ENCODE measurements at regions not wholly inside any gene's neighbourhood (a gene's known extent, or its start where the extent isn't known, plus 50 kb on each side); places are given as distances from the start of the nearest gene placed in this dataset.

GRCh38 chr4:19523964-19524363 is 727.7 kb upstream of the SLIT2 start:
- no peaks in the 10 kb centered on the region for H3K4me1 Mint-ChIP-seq
- no peak overlapping the region for H3K27ac Mint-ChIP-seq
- ATAC-seq (replicated peaks) = no peak
- no peak overlapping the region for H3K4me3 Mint-ChIP-seq
- DNase-seq = no peak
- no peaks in the 10 kb centered on the region for H3K27me3 Mint-ChIP-seq
- H3K36me3 Mint-ChIP-seq = no peaks in the 10 kb centered on the region
- H3K9me3 Mint-ChIP-seq = peaks cover 2 to 8% of the 10 kb centered on the region in 2 donors

DNA sequence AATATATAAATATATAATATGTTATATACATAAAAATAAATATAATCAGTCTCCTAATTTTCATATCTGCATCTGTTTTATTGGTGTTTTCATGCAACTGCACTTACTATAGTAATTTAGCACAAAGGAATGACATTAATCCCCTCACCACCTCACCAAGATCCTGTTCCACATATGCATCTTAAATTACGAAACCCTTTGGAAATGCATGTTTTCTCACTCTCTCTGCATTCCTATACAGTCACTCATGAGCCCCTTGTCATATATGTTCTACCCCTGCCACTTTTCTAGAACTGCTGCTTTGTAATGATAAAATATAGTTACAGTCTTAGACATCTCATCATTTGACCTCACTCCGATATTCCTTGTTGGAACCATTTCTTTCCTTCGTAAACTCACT is 728.7 kb upstream of the SLIT2 start:
- Mint-ChIP-seq H3K4me1 (no peaks in the 10 kb centered on the region), H3K27ac (no peak overlapping the region), H3K9me3 (peaks cover 0 to 2% of the 10 kb centered on the region in 2 donors), H3K27me3 (no peaks in the 10 kb centered on the region), H3K4me3 (no peak overlapping the region), H3K36me3 (no peaks in the 10 kb centered on the region)
- ATAC-seq (replicated peaks) = no peak
- DNase-seq = no peak

GRCh38 chr4:19520939-19521520 is 730.7 kb upstream of the SLIT2 start:
- Mint-ChIP-seq H3K36me3 (no peaks in the 10 kb centered on the region), H3K27ac (no peak overlapping the region), H3K4me1 (no peaks in the 10 kb centered on the region), H3K27me3 (no peaks in the 10 kb centered on the region), H3K4me3 (no peak overlapping the region), H3K9me3 (peaks cover 0 to 2% of the 10 kb centered on the region in 2 donors)
- ATAC-seq (replicated peaks) = no peak
- no peak for DNase-seq

DNA sequence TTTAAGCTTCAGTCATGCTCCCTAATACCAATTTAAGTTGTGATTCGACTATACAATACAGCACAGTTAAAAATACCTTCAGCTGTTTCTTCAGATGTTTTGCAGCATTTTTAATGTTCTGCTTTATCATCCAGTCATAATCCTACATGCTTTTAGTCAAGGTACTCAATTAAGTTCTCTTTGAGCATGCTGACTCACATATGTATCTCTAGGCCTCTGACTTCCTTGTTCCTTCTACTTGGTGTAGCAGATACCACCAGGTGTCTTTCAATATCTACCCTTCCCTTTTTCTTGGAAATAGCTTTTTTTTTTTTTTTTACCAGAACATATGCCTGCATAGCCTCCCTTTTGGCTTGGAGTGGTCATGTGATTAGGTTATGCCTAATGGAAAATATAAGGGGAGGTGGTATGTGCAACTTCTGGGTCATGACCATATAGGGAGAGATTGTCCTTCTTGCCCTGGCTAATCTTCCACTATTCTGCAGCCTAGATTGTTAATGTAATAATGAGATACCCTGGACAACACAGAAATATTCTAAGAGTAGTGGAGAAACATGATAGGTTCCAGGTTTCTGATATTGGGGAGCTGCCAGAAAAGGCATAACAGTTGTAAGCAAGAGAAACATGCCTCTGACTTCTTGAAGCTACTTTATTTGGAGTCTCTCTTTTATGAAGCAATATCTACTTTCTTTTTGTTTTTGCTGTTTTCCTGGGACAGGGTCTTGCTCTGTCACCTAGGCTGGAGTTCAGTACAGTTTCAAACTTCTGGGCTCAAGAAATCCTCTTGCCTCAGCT is 737.2 kb upstream of the SLIT2 start:
- H3K4me3 Mint-ChIP-seq = peak overlapping the region in 1 of 2 donors; percentile 25
- H3K36me3 Mint-ChIP-seq = no peaks in the 10 kb centered on the region
- H3K27ac Mint-ChIP-seq = no peak overlapping the region
- no peak for ATAC-seq (replicated peaks)
- H3K27me3 Mint-ChIP-seq = no peaks in the 10 kb centered on the region
- H3K9me3 Mint-ChIP-seq = peaks cover 0 to 4% of the 10 kb centered on the region in 2 donors
- H3K4me1 Mint-ChIP-seq = no peaks in the 10 kb centered on the region
- no peak for DNase-seq

DNA sequence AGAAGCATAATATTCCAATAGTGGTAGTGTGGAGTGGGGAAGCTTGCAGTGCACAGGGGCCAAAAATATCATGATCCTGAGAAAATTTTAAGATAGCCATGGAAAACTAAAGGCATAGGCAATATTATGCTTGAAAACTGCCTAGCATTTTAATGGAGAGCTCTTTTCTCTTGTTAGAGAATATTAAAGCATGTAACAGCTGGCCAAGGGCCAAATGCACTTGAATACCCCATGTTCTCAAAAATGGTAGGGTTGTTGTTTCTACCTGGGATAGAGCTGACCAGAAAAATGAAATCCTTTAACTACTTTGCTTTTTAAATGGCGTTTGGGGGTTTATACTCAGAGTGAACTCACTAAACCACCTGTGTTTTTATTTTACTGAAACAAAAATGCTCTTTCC is 739.6 kb upstream of the SLIT2 start:
- Mint-ChIP-seq H3K27ac (no peak overlapping the region), H3K9me3 (peaks cover 0 to 4% of the 10 kb centered on the region in 2 donors), H3K36me3 (no peaks in the 10 kb centered on the region), H3K4me3 (no peak overlapping the region), H3K4me1 (no peaks in the 10 kb centered on the region), H3K27me3 (no peaks in the 10 kb centered on the region)
- ATAC-seq (replicated peaks) (no peak), DNase-seq (no peak)

DNA sequence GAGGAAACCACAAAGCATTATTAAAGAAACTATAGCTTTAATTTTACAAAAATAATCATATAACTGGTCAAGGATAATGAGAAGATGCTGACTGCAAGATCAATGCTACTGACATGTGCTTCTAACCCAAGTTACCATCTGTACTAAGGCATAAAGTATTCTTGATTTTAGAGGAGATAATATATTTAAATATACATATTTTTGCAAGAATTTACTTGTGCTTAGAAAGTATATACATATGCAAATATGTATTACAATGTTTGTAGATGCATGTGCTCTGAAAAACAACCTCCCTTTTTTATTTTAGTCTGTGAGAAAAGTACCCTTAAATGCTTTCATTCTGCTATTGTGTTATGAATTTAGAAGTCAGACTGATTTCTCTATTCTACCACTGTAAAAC is 740.7 kb upstream of the SLIT2 start:
- no peaks in the 10 kb centered on the region for H3K27me3 Mint-ChIP-seq
- H3K4me1 Mint-ChIP-seq = no peaks in the 10 kb centered on the region
- no peaks in the 10 kb centered on the region for H3K36me3 Mint-ChIP-seq
- DNase-seq = no peak
- no peak overlapping the region for H3K4me3 Mint-ChIP-seq
- ATAC-seq (replicated peaks) = no peak
- H3K9me3 Mint-ChIP-seq = peaks cover 0 to 4% of the 10 kb centered on the region in 2 donors
- no peak overlapping the region for H3K27ac Mint-ChIP-seq

- H3K36me3 Mint-ChIP-seq = no peaks in the 10 kb centered on the region
- no peak overlapping the region for H3K27ac Mint-ChIP-seq
- H3K4me1 Mint-ChIP-seq = no peaks in the 10 kb centered on the region
- ATAC-seq (replicated peaks) = no peak
- H3K9me3 Mint-ChIP-seq = peaks cover 0 to 2% of the 10 kb centered on the region in 2 donors
- H3K4me3 Mint-ChIP-seq = no peak overlapping the region
- DNase-seq = no peak
- H3K27me3 Mint-ChIP-seq = no peaks in the 10 kb centered on the region
Measured at GRCh38 chr4:19508442-19508841, 743.3 kb upstream of the SLIT2 start.

GRCh38 chr4:19497705-19498104 is 754.0 kb upstream of the SLIT2 start:
- Mint-ChIP-seq H3K9me3 (peaks cover 0 to 4% of the 10 kb centered on the region in 2 donors), H3K27ac (no peak overlapping the region), H3K4me3 (no peak overlapping the region), H3K4me1 (no peaks in the 10 kb centered on the region), H3K36me3 (no peaks in the 10 kb centered on the region), H3K27me3 (no peaks in the 10 kb centered on the region)
- no peak for ATAC-seq (replicated peaks)
- no peak for DNase-seq

DNA sequence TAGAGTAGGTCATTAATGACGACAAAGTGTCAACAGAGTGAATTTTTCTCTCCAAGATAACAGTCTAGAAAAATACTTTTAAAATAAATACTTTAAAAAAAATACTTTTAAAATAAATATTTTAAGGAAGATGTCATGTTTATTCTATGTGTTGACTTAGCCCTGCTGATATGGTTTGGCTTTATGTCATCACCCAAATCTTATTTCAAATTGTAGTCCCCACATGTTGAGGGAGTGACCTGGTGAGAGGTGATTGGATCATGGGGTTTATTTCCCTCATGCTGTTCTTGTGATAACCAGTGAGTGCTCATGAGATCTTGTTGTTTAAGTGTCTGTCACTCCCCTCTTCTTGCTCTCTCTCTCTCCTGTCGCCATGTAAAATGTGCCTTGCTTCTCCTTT is 754.9 kb upstream of the SLIT2 start:
- DNase-seq (no peak), ATAC-seq (replicated peaks) (no peak)
- peaks cover 0 to 4% of the 10 kb centered on the region in 2 donors for H3K9me3 Mint-ChIP-seq
- no peak overlapping the region for H3K4me3 Mint-ChIP-seq
- no peaks in the 10 kb centered on the region for H3K4me1 Mint-ChIP-seq
- no peaks in the 10 kb centered on the region for H3K36me3 Mint-ChIP-seq
- H3K27ac Mint-ChIP-seq = no peak overlapping the region
- H3K27me3 Mint-ChIP-seq = no peaks in the 10 kb centered on the region

GRCh38 chr4:19494961-19495360 is 756.7 kb upstream of the SLIT2 start:
- Mint-ChIP-seq H3K9me3 (peaks cover 0 to 4% of the 10 kb centered on the region in 2 donors), H3K36me3 (no peaks in the 10 kb centered on the region), H3K4me1 (no peaks in the 10 kb centered on the region), H3K27ac (no peak overlapping the region), H3K4me3 (no peak overlapping the region), H3K27me3 (no peaks in the 10 kb centered on the region)
- DNase-seq (no peak), ATAC-seq (replicated peaks) (no peak)

- no peak overlapping the region for H3K27ac Mint-ChIP-seq
- H3K36me3 Mint-ChIP-seq = no peaks in the 10 kb centered on the region
- H3K4me1 Mint-ChIP-seq = no peaks in the 10 kb centered on the region
- H3K4me3 Mint-ChIP-seq = no peak overlapping the region
- ATAC-seq (replicated peaks) (no peak), DNase-seq (no peak)
- H3K27me3 Mint-ChIP-seq = no peaks in the 10 kb centered on the region
- peaks cover 0 to 4% of the 10 kb centered on the region in 2 donors for H3K9me3 Mint-ChIP-seq
Measured at GRCh38 chr4:19492606-19493005, 759.1 kb upstream of the SLIT2 start.

GRCh38 chr4:19486400-19486799 is 765.3 kb upstream of the SLIT2 start:
- no peaks in the 10 kb centered on the region for H3K4me1 Mint-ChIP-seq
- DNase-seq = no peak
- no peak for ATAC-seq (replicated peaks)
- no peaks in the 10 kb centered on the region for H3K9me3 Mint-ChIP-seq
- H3K27ac Mint-ChIP-seq = no peak overlapping the region
- no peaks in the 10 kb centered on the region for H3K36me3 Mint-ChIP-seq
- no peak overlapping the region for H3K4me3 Mint-ChIP-seq
- no peaks in the 10 kb centered on the region for H3K27me3 Mint-ChIP-seq

GRCh38 chr4:19478791-19479190 is 772.9 kb upstream of the SLIT2 start:
- H3K27me3 Mint-ChIP-seq = no peaks in the 10 kb centered on the region
- no peaks in the 10 kb centered on the region for H3K9me3 Mint-ChIP-seq
- H3K36me3 Mint-ChIP-seq = no peaks in the 10 kb centered on the region
- no peaks in the 10 kb centered on the region for H3K4me1 Mint-ChIP-seq
- H3K4me3 Mint-ChIP-seq = no peak overlapping the region
- DNase-seq (no peak), ATAC-seq (replicated peaks) (no peak)
- H3K27ac Mint-ChIP-seq = no peak overlapping the region

DNA sequence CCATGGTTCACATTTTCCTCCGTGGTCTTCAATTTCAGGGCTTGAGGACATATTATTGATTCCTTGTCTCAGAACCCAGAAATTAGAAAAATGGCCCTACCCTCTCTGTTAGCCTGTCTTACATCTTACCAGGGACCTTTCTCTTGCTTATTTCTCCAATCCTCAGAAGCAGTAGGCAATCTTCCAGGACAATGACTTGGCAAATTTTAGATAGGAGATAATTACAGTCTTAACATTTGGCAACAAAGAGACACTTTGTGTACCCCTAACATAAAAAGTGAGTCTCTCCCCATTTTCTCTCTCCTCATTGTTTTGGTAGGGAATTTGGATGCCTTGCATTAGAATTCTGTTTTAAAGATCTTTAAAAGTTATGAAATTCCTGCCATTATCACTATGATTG is 778.1 kb upstream of the SLIT2 start:
- H3K4me3 Mint-ChIP-seq = no peak overlapping the region
- H3K27ac Mint-ChIP-seq = no peak overlapping the region
- H3K9me3 Mint-ChIP-seq = peaks cover 0 to 9% of the 10 kb centered on the region in 2 donors
- no peaks in the 10 kb centered on the region for H3K4me1 Mint-ChIP-seq
- H3K27me3 Mint-ChIP-seq = no peaks in the 10 kb centered on the region
- ATAC-seq (replicated peaks) (no peak), DNase-seq (no peak)
- no peaks in the 10 kb centered on the region for H3K36me3 Mint-ChIP-seq

- no peak overlapping the region for H3K27ac Mint-ChIP-seq
- no peak for ATAC-seq (replicated peaks)
- no peaks in the 10 kb centered on the region for H3K36me3 Mint-ChIP-seq
- no peak for DNase-seq
- no peak overlapping the region for H3K4me3 Mint-ChIP-seq
- H3K4me1 Mint-ChIP-seq = no peaks in the 10 kb centered on the region
- no peaks in the 10 kb centered on the region for H3K27me3 Mint-ChIP-seq
- peaks cover 0 to 9% of the 10 kb centered on the region in 2 donors for H3K9me3 Mint-ChIP-seq
Measured at GRCh38 chr4:19472666-19473065, 779.0 kb upstream of the SLIT2 start.

Data from stimulated activated naive B cell treated with anti-CD40 and anti-IgM and Interleukin-4, amounts not matched to agents 10 μg/mL and 1 μg/mL and 100 μg/mL, for 72 hours (primary cell).